Right lobe of liver (tissue), 6 donors: ENCODE measurements at regions not wholly inside any gene's neighbourhood (a gene's known extent, or its start where the extent isn't known, plus 50 kb on each side); places are given as distances from the start of the nearest gene placed in this dataset.

Experiments used
- ATAC-seq, 4 donors: fragments of 200-7000 bp; cut with Tn5 transposase; one replicate each; pipeline ENCODE4 v1.9.1; 2020; ENCODE audit warnings: mild to moderate bottlenecking in 4 of 4, moderate library complexity in 4 of 4
- DNase-seq, 3 donors: peaks; one replicate each; pipeline ENCODE4 v3.0.0-alpha.2; 2020
- H3K27ac ChIP-seq, 3 donors: fragments of 200-600 bp; one replicate each; pipeline ENCODE4 v1.8.0; 2022
- H3K27me3 ChIP-seq, 2 donors: fragments of 200-600 bp; one replicate each; pipeline ENCODE4 v1.8.0; 2022
- H3K36me3 ChIP-seq, 4 donors: fragments of 200-600 bp; sonication (generic) in 1 of 4; one replicate each; pipeline versions ENCODE4 v1.5.1 to v1.8.0; 2017 to 2022; ENCODE audit warnings: control low read depth in 1 of 4
- H3K4me1 ChIP-seq, 4 donors: fragments of 200-600 bp; sonication (generic) in 1 of 4; one replicate each; pipeline versions ENCODE4 v1.5.1 to v1.8.0; 2017 to 2022; ENCODE audit warnings: control low read depth in 1 of 4
- H3K4me3 ChIP-seq, 3 donors: fragments of 200-600 bp; one replicate each; pipeline ENCODE4 v1.8.0; 2022
- H3K9me3 ChIP-seq, 4 donors: fragments of 200-600 bp; sonication (generic) in 1 of 4; one replicate each; pipeline versions ENCODE4 v1.5.1 to v1.8.0; 2017 to 2022; ENCODE audit warnings: control low read depth in 1 of 4
- POLR2A ChIP-seq: fragments of 450-650 bp; IDR thresholded peaks from one replicate; pipeline ENCODE4 v1.6.1; 2017; ENCODE audit warnings: antibody characterized with exemption, mild to moderate bottlenecking
- WGBS: methylation state at CpG from one replicate; pipeline ENCODE4 v1.1.6; 2018; ENCODE audit warnings: low coverage, low lambda C conversion rate; ENCODE audit not compliant: insufficient coverage; ENCODE audit errors: missing lambda C conversion rate; 5-methylcytosine and 5-hydroxymethylcytosine counted together
- intact Hi-C, 2 donors: fragments of 100-400 bp; cut with DNase I; formaldehyde crosslinking; loops; one replicate each; pipeline versions ENCODE4 v1.11.2 to v1.14.1; 2022
- TF ChIP-seq, protein P1 (sequence below), 4 donors: fragments of 200-600 bp in 3 of 4; fragments of 450-650 bp in 1 of 4; IDR thresholded peaks; one replicate each; pipeline versions ENCODE4 v1.5.1 to v1.8.0; 2016 to 2022; ENCODE audit warnings: antibody characterized with exemption in 4 of 4, mild to moderate bottlenecking in 2 of 4
- donor health status: DM: no; HTN: yes; CAD: no.
- donor health status: DM: no; HTN: no; CAD: no.
- donor health status: DM: no; HTN: no; CAD: no.
- donor health status: DM: no; HTN: yes; CAD: no.
- donor health status: DM: no; HTN: yes; CAD: no.

DNA sequence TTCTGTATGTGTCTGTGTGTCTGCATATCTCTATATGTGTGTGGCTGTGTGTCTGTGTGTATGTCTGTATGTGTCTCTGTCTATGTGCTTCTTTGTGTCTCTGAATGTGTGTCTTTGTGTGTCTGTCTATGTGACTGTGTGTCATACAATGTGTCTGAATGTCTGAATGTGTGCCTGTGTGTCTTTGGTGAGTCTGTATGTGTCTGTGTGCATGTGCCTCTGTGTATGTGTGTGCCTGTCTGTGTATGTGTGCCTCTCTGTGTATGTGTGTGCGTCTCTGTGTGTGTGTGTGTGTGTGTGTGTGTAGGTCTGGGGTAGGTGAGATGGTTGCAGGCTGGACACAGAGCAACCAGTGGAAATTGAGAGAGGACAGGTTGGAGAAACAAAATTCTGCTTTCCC, 435.3 kb downstream of the ARHGEF28 start:
- Histone ChIP-seq H3K9me3 (no peaks in the 10 kb centered on the region), H3K4me1 (no peaks in the 10 kb centered on the region), H3K27me3 (no peaks in the 10 kb centered on the region), H3K4me3 (no peak overlapping the region), H3K27ac (no peak overlapping the region), H3K36me3 (no peaks in the 10 kb centered on the region)
- no peak for TF ChIP-seq POLR2A
- TF ChIP-seq, protein P1, sequence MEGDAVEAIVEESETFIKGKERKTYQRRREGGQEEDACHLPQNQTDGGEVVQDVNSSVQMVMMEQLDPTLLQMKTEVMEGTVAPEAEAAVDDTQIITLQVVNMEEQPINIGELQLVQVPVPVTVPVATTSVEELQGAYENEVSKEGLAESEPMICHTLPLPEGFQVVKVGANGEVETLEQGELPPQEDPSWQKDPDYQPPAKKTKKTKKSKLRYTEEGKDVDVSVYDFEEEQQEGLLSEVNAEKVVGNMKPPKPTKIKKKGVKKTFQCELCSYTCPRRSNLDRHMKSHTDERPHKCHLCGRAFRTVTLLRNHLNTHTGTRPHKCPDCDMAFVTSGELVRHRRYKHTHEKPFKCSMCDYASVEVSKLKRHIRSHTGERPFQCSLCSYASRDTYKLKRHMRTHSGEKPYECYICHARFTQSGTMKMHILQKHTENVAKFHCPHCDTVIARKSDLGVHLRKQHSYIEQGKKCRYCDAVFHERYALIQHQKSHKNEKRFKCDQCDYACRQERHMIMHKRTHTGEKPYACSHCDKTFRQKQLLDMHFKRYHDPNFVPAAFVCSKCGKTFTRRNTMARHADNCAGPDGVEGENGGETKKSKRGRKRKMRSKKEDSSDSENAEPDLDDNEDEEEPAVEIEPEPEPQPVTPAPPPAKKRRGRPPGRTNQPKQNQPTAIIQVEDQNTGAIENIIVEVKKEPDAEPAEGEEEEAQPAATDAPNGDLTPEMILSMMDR (IDR thresholded peaks at IDR 0.05) = no peak
- WGBS = 88% methylated on average over 1 of the region's 1 CpG
- DNase-seq (no peak), ATAC-seq (no peak)
- intact Hi-C loops = no loop called here

DNA sequence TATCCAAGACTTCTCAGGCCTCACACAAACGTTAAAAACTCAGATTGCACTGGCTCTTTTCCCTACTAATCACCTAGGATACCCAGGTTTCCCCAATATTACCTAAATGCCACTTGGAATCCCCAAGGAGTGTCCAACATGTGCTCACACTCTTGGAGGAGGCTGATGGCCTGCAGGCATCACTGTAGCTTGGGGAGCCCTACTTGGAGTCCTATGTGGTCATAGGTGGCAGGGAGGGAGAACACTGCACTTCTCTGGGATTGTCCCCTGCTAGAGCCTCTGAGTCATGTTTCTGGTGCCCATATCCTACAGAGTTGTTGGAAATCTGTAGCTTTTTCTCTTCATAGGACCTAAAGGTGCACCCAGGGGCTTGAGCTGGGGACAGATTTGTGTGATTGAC, 433.7 kb downstream of the ARHGEF28 start:
- TF ChIP-seq, protein P1 (IDR thresholded peaks at IDR 0.05) = no peak
- no peak for TF ChIP-seq POLR2A

DNA sequence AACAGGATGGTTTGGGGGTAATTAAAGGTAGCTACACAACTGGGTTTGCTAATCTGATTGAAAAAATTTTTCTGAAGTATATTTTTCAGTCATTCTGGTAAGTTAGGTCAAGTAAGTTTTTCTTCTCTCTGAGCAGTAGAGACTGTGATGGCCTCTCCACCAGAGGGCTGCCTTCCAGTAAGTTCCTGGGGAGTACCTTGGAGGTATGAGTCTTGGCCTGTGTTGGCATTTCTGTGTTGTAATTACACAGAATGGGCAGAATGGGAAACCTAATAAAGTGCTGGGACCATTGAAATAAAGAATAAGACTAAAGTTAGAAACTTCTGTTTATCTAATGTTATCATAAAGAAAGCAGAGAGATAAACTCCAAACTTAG, 430.8 kb downstream of the ARHGEF28 start:
- TF ChIP-seq, protein P1 (IDR thresholded peaks at IDR 0.05) = peak; percentile 9 to 46 (median 24)
- no peak for TF ChIP-seq POLR2A
- Histone ChIP-seq H3K36me3 (no peaks in the 10 kb centered on the region), H3K27ac (no peak overlapping the region), H3K4me3 (no peak overlapping the region), H3K9me3 (no peaks in the 10 kb centered on the region), H3K4me1 (no peaks in the 10 kb centered on the region), H3K27me3 (no peaks in the 10 kb centered on the region)
- intact Hi-C loops = no loop called here
- DNase-seq = no peak
- ATAC-seq = peak; percentile 56 to 77 (median 74)

More for the DNA sequence above, 433.7 kb downstream of the ARHGEF28 start:
- no peaks in the 10 kb centered on the region for H3K9me3 ChIP-seq
- no peaks in the 10 kb centered on the region for H3K36me3 ChIP-seq
- 50% methylated on average over 1 of the region's 1 CpG for WGBS
- H3K4me1 ChIP-seq = no peaks in the 10 kb centered on the region
- DNase-seq = no peak
- intact Hi-C loops = no loop called here
- H3K4me3 ChIP-seq = no peak overlapping the region
- ATAC-seq = no peak
- H3K27me3 ChIP-seq = no peaks in the 10 kb centered on the region
- no peak overlapping the region for H3K27ac ChIP-seq

DNA sequence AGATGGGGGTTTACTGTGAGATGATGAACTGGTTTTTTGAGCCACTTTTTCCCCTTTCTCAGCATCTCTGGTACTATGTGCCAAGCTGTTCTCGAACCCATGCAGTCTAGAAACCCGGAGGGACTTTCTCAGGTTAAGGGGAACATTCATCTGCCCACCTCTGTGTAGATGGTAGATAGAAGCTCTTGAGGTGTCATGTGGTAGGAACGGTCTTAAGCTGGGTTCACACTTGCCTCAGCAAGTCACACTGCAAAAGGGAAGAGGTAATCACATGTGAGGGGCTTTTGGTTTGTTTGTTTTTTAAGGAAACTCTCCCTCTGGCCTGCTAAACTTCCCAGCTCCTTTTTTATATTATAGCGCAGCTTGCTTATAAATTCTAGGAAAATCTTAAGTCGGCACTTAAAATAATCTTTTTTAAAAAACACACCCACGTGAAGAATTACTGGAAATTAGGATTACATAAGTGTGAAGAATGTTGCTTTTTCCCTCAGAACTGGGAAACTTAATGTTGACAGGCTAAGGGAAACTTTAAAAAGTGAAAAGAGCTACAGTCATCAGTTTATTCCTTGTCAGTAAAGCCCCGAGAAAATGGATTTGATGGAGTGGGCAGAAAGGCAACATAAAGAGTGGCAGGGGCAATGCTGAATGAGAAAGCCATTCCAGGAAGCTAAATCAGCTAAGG, 430.3 kb downstream of the ARHGEF28 start:
- intact Hi-C loops = no loop called here
- TF ChIP-seq POLR2A = no peak
- TF ChIP-seq, protein P1 (IDR thresholded peaks at IDR 0.05) = no peak
- Histone ChIP-seq H3K27ac (no peak overlapping the region), H3K4me1 (no peaks in the 10 kb centered on the region), H3K36me3 (no peaks in the 10 kb centered on the region), H3K27me3 (no peaks in the 10 kb centered on the region), H3K4me3 (no peak overlapping the region), H3K9me3 (no peaks in the 10 kb centered on the region)
- DNase-seq (no peak), ATAC-seq (no peak)
- 60% methylated on average over 7 of the region's 7 CpGs for WGBS
